ENCODE measurements at regions not wholly inside any gene's neighbourhood (a gene's known extent, or its start where the extent isn't known, plus 50 kb on each side); places are given as distances from the start of the nearest gene placed in this dataset.

DNA sequence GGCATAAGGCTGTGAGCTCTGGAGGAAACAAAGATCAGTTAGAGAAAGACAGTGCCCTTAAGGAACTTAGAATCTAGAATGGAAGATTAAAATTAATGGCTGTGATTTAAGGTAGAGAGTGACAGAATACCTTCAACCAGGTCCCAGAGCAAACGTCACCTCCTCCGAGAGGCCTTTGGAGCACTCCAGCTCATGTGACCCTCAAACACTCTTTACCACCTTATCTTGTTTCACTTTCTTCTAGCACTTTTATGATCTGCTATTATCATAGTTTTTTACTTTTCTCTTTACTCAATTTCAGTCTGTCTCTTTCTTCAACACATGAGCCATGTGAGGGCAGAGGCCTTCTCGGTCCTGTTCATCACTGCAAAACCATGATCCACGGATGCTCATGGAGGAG lies 187.0 kb downstream of the SMIM20 start:
- no peak for ATAC-seq
- TF ChIP-seq ARNTL (CRISPR knock-in tag; IDR thresholded peaks at IDR 0.05; ENCODE audit: borderline replicate concordance, low read depth) = no peak
- TF ChIP-seq, protein P1, sequence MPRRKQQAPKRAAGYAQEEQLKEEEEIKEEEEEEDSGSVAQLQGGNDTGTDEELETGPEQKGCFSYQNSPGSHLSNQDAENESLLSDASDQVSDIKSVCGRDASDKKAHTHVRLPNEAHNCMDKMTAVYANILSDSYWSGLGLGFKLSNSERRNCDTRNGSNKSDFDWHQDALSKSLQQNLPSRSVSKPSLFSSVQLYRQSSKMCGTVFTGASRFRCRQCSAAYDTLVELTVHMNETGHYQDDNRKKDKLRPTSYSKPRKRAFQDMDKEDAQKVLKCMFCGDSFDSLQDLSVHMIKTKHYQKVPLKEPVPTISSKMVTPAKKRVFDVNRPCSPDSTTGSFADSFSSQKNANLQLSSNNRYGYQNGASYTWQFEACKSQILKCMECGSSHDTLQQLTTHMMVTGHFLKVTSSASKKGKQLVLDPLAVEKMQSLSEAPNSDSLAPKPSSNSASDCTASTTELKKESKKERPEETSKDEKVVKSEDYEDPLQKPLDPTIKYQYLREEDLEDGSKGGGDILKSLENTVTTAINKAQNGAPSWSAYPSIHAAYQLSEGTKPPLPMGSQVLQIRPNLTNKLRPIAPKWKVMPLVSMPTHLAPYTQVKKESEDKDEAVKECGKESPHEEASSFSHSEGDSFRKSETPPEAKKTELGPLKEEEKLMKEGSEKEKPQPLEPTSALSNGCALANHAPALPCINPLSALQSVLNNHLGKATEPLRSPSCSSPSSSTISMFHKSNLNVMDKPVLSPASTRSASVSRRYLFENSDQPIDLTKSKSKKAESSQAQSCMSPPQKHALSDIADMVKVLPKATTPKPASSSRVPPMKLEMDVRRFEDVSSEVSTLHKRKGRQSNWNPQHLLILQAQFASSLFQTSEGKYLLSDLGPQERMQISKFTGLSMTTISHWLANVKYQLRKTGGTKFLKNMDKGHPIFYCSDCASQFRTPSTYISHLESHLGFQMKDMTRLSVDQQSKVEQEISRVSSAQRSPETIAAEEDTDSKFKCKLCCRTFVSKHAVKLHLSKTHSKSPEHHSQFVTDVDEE (CRISPR knock-in tag; IDR thresholded peaks at IDR 0.05) = no peak

DNA sequence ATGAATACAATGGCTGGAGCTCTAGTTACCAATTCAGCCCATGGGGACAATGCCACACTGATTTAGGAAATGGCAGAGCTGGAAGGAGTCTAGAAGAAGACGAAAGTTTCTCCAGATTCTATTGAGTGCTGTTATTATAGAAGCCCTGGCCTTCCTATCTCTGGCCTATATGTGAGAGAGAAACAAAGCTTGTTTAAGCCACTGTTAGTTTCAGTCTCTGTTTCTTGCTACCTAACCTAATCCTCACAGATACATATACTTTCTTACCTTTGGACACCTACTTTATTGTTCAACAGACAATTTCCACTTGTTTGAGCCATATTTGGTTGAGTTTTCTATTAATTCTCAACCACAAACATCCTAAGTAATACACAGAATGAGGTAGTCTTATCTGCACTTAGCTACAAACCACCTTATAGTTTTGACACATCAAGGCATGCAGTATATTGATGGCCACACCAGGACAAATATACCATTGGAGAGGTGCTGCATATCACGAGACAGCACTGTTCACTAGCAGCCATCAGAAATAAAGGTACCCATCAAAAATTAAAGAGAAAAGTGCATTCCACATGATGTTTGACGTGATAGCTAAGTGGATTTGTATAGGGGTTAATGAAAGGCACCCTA lies 190.2 kb downstream of the SMIM20 start:
- TF ChIP-seq, protein P1 (CRISPR knock-in tag; IDR thresholded peaks at IDR 0.05) = no peak
- TF ChIP-seq ARNTL (CRISPR knock-in tag; IDR thresholded peaks at IDR 0.05; ENCODE audit: borderline replicate concordance, low read depth) (no peak), ZNF565 (CRISPR knock-in tag; conservative IDR thresholded peaks at IDR 0.05; ENCODE audit: low read depth) (no peak), SNAI2 (CRISPR knock-in tag; IDR thresholded peaks at IDR 0.05) (no peak), RARB (CRISPR knock-in tag; IDR thresholded peaks at IDR 0.05) (no peak), ZNF70 (CRISPR knock-in tag; IDR thresholded peaks at IDR 0.05) (no peak), ZNF8 (CRISPR knock-in tag; IDR thresholded peaks at IDR 0.05) (no peak), TCF4 (CRISPR knock-in tag; IDR thresholded peaks at IDR 0.05; ENCODE audit: borderline replicate concordance) (no peak), OSR1 (CRISPR knock-in tag; IDR thresholded peaks at IDR 0.05) (no peak), ISL1 (CRISPR knock-in tag; IDR thresholded peaks at IDR 0.05) (no peak), ZFP3 (CRISPR knock-in tag; IDR thresholded peaks at IDR 0.05) (no peak), CSDC2 (CRISPR knock-in tag; IDR thresholded peaks at IDR 0.05) (no peak), ESRRG (CRISPR knock-in tag; IDR thresholded peaks at IDR 0.05) (no peak), ZFP30 (CRISPR knock-in tag; IDR thresholded peaks at IDR 0.05) (no peak), PPARA (CRISPR knock-in tag; IDR thresholded peaks at IDR 0.05; ENCODE audit: borderline replicate concordance) (no peak)
- TF ChIP-seq, protein P2, sequence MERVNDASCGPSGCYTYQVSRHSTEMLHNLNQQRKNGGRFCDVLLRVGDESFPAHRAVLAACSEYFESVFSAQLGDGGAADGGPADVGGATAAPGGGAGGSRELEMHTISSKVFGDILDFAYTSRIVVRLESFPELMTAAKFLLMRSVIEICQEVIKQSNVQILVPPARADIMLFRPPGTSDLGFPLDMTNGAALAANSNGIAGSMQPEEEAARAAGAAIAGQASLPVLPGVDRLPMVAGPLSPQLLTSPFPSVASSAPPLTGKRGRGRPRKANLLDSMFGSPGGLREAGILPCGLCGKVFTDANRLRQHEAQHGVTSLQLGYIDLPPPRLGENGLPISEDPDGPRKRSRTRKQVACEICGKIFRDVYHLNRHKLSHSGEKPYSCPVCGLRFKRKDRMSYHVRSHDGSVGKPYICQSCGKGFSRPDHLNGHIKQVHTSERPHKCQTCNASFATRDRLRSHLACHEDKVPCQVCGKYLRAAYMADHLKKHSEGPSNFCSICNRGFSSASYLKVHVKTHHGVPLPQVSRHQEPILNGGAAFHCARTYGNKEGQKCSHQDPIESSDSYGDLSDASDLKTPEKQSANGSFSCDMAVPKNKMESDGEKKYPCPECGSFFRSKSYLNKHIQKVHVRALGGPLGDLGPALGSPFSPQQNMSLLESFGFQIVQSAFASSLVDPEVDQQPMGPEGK (CRISPR knock-in tag; IDR thresholded peaks at IDR 0.05; ENCODE audit: borderline replicate concordance) = no peak
- TF ChIP-seq, protein P3, sequence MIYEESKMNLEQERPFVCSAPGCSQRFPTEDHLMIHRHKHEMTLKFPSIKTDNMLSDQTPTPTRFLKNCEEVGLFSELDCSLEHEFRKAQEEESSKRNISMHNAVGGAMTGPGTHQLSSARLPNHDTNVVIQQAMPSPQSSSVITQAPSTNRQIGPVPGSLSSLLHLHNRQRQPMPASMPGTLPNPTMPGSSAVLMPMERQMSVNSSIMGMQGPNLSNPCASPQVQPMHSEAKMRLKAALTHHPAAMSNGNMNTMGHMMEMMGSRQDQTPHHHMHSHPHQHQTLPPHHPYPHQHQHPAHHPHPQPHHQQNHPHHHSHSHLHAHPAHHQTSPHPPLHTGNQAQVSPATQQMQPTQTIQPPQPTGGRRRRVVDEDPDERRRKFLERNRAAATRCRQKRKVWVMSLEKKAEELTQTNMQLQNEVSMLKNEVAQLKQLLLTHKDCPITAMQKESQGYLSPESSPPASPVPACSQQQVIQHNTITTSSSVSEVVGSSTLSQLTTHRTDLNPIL (CRISPR knock-in tag; IDR thresholded peaks at IDR 0.05; ENCODE audit: low read depth) = no peak
- no peak for ATAC-seq

DNA sequence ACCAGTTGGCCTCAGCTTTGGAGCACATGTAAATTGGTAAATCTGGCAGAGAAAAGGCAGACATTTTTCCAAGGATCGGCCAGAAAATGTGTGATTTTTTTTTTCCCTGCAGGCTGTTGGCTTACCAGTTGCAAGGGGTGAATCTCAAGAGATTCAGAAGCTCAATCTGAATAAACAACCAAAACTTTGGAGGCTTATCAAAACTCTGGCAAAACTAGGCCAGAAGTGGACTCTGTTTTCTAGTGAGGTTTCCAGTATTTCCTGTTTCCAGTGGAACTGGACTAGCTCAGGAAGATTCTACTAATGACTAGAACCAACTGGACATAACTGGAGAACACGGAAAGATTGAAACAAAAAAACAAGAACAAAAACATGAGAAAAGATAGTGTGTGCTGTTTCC lies 191.3 kb downstream of the SMIM20 start:
- TF ChIP-seq, protein P4, sequence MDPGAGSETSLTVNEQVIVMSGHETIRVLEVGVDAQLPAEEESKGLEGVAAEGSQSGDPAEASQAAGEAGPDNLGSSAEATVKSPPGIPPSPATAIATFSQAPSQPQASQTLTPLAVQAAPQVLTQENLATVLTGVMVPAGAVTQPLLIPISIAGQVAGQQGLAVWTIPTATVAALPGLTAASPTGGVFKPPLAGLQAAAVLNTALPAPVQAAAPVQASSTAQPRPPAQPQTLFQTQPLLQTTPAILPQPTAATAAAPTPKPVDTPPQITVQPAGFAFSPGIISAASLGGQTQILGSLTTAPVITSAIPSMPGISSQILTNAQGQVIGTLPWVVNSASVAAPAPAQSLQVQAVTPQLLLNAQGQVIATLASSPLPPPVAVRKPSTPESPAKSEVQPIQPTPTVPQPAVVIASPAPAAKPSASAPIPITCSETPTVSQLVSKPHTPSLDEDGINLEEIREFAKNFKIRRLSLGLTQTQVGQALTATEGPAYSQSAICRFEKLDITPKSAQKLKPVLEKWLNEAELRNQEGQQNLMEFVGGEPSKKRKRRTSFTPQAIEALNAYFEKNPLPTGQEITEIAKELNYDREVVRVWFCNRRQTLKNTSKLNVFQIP (CRISPR knock-in tag; IDR thresholded peaks at IDR 0.05; ENCODE audit: borderline replicate concordance, low read depth) = no peak
- TF ChIP-seq RARB (CRISPR knock-in tag; IDR thresholded peaks at IDR 0.05) = no peak
- TF ChIP-seq SNAI2 (CRISPR knock-in tag; IDR thresholded peaks at IDR 0.05) = no peak
- TF ChIP-seq ZC3H10 (CRISPR knock-in tag; IDR thresholded peaks at IDR 0.05) = no peak
- no peak for TF ChIP-seq ESRRG (CRISPR knock-in tag; IDR thresholded peaks at IDR 0.05)
- TF ChIP-seq TCF4 (CRISPR knock-in tag; IDR thresholded peaks at IDR 0.05; ENCODE audit: borderline replicate concordance) = no peak
- TF ChIP-seq ISL1 (CRISPR knock-in tag; IDR thresholded peaks at IDR 0.05) = no peak
- TF ChIP-seq, protein P3 (CRISPR knock-in tag; IDR thresholded peaks at IDR 0.05; ENCODE audit: low read depth) = no peak
- ATAC-seq = no peak
